ENCODE measurements at regions not wholly inside any gene's neighbourhood (a gene's known extent, or its start where the extent isn't known, plus 50 kb on each side); places are given as distances from the start of the nearest gene placed in this dataset.

- H3K27ac ChIP-seq (ENCODE audit: extremely low read depth, low read depth, low read length), result no peak overlapping the region
- ChIA-PET POLR2A (no interaction called here), CTCF (interaction anchor here (0.5 to 1.0 kb wide), 2 partner anchors 67 to 114 kb away, joined by 3 to 4 read pairs; no protein-coding TSS in a partner anchor)
Observed at GRCh38 chr5:169467041-169467771, 116.4 kb upstream of the SPDL1 start.

GRCh38 chr5:169460896-169461295 is 122.7 kb upstream of the SPDL1 start:
- Histone ChIP-seq H3K9me3 (ENCODE audit: control insufficient read depth, insufficient read depth, low read depth, low read length) (no peaks in the 10 kb centered on the region), H3K4me1 (ENCODE audit: control insufficient read depth, insufficient read depth, low read length) (no peaks in the 10 kb centered on the region), H3K4me3 (ENCODE audit: low read depth, low read length) (no peak overlapping the region), H3K27ac (ENCODE audit: extremely low read depth, low read depth, low read length) (no peak overlapping the region), H3K36me3 (ENCODE audit: control insufficient read depth in 2 of 2, insufficient read depth in 1 of 2, low read length in 2 of 2) (no peaks in the 10 kb centered on the region)
- TF ChIP-seq ZNF48 (tag by site-specific recombination; IDR thresholded peaks at IDR 0.05) (no peak), MEIS1 (CRISPR knock-in tag; IDR thresholded peaks at IDR 0.05; ENCODE audit: borderline replicate concordance) (no peak), HOXC10 (CRISPR knock-in tag; IDR thresholded peaks at IDR 0.05) (no peak), GFI1B (tag by site-specific recombination; IDR thresholded peaks at IDR 0.05) (no peak), ZNF830 (tag by site-specific recombination; IDR thresholded peaks at IDR 0.05; ENCODE audit: low read depth) (no peak), KLF1 (tag by site-specific recombination; IDR thresholded peaks at IDR 0.05) (no peak), ZNF510 (tag by site-specific recombination; IDR thresholded peaks at IDR 0.05; ENCODE audit: insufficient replicate concordance) (no peak), ZNF132 (tag by site-specific recombination; IDR thresholded peaks at IDR 0.05; ENCODE audit: borderline replicate concordance) (no peak), ZNF214 (tag by site-specific recombination; IDR thresholded peaks at IDR 0.05; ENCODE audit: borderline replicate concordance) (no peak), ZNF677 (tag by site-specific recombination; IDR thresholded peaks at IDR 0.05) (no peak)
- ChIA-PET POLR2A (no interaction called here), CTCF (no interaction called here)

More at GRCh38 chr5:169467041-169467771, 116.4 kb upstream of the SPDL1 start:
- no peaks in the 10 kb centered on the region for H3K9me3 ChIP-seq (ENCODE audit: control insufficient read depth, insufficient read depth, low read depth, low read length)
- H3K36me3 ChIP-seq (ENCODE audit: control insufficient read depth in 2 of 2, insufficient read depth in 1 of 2, low read length in 2 of 2), result no peaks in the 10 kb centered on the region
- no peak overlapping the region for H3K4me3 ChIP-seq (ENCODE audit: low read depth, low read length)
- no peaks in the 10 kb centered on the region for H3K4me1 ChIP-seq (ENCODE audit: control insufficient read depth, insufficient read depth, low read length)
- no peak for TF ChIP-seq PRDM4 (tag by site-specific recombination; IDR thresholded peaks at IDR 0.05)
- no peak for TF ChIP-seq HOXC10 (CRISPR knock-in tag; IDR thresholded peaks at IDR 0.05)
- no peak for TF ChIP-seq EGR2 (tag by site-specific recombination; IDR thresholded peaks at IDR 0.05; ENCODE audit: low read depth)

GRCh38 chr5:169460123-169460522 is 123.5 kb upstream of the SPDL1 start:
- Histone ChIP-seq H3K36me3 (ENCODE audit: control insufficient read depth in 2 of 2, insufficient read depth in 1 of 2, low read length in 2 of 2) (no peaks in the 10 kb centered on the region), H3K4me1 (ENCODE audit: control insufficient read depth, insufficient read depth, low read length) (no peaks in the 10 kb centered on the region), H3K4me3 (ENCODE audit: low read depth, low read length) (no peak overlapping the region), H3K27ac (ENCODE audit: extremely low read depth, low read depth, low read length) (no peak overlapping the region), H3K9me3 (ENCODE audit: control insufficient read depth, insufficient read depth, low read depth, low read length) (no peaks in the 10 kb centered on the region)
- CTCF ChIA-PET, result no interaction called here
- POLR2A ChIA-PET, result no interaction called here
- TF ChIP-seq ZNF677 (tag by site-specific recombination; IDR thresholded peaks at IDR 0.05), result no peak
- no peak for TF ChIP-seq ZNF350 (tag by site-specific recombination; IDR thresholded peaks at IDR 0.05)
- TF ChIP-seq YY2 (tag by site-specific recombination; IDR thresholded peaks at IDR 0.05), result no peak
- no peak for TF ChIP-seq ZNF148 (tag by site-specific recombination; IDR thresholded peaks at IDR 0.05; ENCODE audit: borderline replicate concordance)
- TF ChIP-seq ZNF544 (tag by site-specific recombination; IDR thresholded peaks at IDR 0.05), result no peak
- no peak for TF ChIP-seq ZNF18 (tag by site-specific recombination; IDR thresholded peaks at IDR 0.05)
- TF ChIP-seq ZNF777 (tag by site-specific recombination; IDR thresholded peaks at IDR 0.05; ENCODE audit: borderline replicate concordance), result no peak
- no peak for TF ChIP-seq ZSCAN23 (tag by site-specific recombination; IDR thresholded peaks at IDR 0.05)
- TF ChIP-seq OSR2 (tag by site-specific recombination; IDR thresholded peaks at IDR 0.05), result no peak
- TF ChIP-seq ZNF560 (tag by site-specific recombination; IDR thresholded peaks at IDR 0.05; ENCODE audit: borderline replicate concordance), result no peak
- TF ChIP-seq ZNF266 (tag by site-specific recombination; IDR thresholded peaks at IDR 0.05; ENCODE audit: low read depth), result no peak
- no peak for TF ChIP-seq SP3 (tag by site-specific recombination; IDR thresholded peaks at IDR 0.05)
- TF ChIP-seq ZNF585B (tag by site-specific recombination; IDR thresholded peaks at IDR 0.05), result no peak

All from HEK293 (cell line).